IMR-90 (cell line): ENCODE measurements at regions not wholly inside any gene's neighbourhood (a gene's known extent, or its start where the extent isn't known, plus 50 kb on each side); places are given as distances from the start of the nearest gene placed in this dataset.

Experiments
- ATAC-seq: fragments of 200-7000 bp; cut with Tn5 transposase; 2 replicates; pipeline ENCODE4 v1.9.1; 2020; ENCODE audit warnings: low read depth, mild to moderate bottlenecking, moderate library complexity
- BruUV-seq: library from RNA; stranded (reverse); fragments of 400-500 nt; replicated peaks from 2 replicates; lab custom pipeline; 2021; lab: Mats Ljungman, UMichigan
- CTCF ChIA-PET: fragments of 300-600 bp; formaldehyde crosslinking; extraction: SDS; loops from one replicate; lab custom pipeline; 2021; ENCODE audit warnings: antibody characterized with exemption; lab: Yijun Ruan, JAX
- POLR2A ChIA-PET: fragments of 300-600 bp; sonication (Branson Sonifier 250); formaldehyde crosslinking; loops from one replicate; lab custom pipeline; 2022; ENCODE audit warnings: antibody characterized with exemption; ENCODE audit not compliant: unreplicated experiment; lab: Charles Lee
- DNase-seq: peaks from one replicate; pipeline ENCODE4 v3.0.0; 2013
- H2AFZ ChIP-seq: replicated peaks from 2 replicates; pipeline ENCODE3; 2013; ENCODE audit warnings: low read length, mild to moderate bottlenecking; ENCODE audit not compliant: poor library complexity
- H2AK5ac ChIP-seq: 2 replicates; pipeline ENCODE4 v1.6.1; 2013; ENCODE audit warnings: low read depth, low read length, inconsistent platforms
- H2AK9ac ChIP-seq: replicated peaks from 2 replicates; pipeline ENCODE3; 2013; ENCODE audit warnings: mild to moderate bottlenecking, low read depth, low read length, moderate library complexity; ENCODE audit not compliant: poor library complexity
- H2BK120ac ChIP-seq: 2 replicates; pipeline ENCODE4 v1.6.1; 2013; ENCODE audit warnings: low read depth, low read length, inconsistent platforms
- H2BK15ac ChIP-seq: 3 replicates; pipeline ENCODE4 v1.6.1; 2013; ENCODE audit warnings: low read depth, low read length, inconsistent platforms
- H2BK20ac ChIP-seq: 2 replicates; pipeline ENCODE4 v1.6.1; 2013; ENCODE audit warnings: low read depth, mild to moderate bottlenecking, inconsistent platforms, low read length, moderate library complexity
- H2BK5ac ChIP-seq: 2 replicates; pipeline ENCODE4 v1.6.1; 2013; ENCODE audit warnings: mild to moderate bottlenecking, low read depth, low read length, inconsistent platforms; ENCODE audit not compliant: poor library complexity, severe bottlenecking
- H3K14ac ChIP-seq: replicated peaks from 2 replicates; pipeline ENCODE4 v1.6.1; 2013; ENCODE audit warnings: low read depth, low read length, inconsistent platforms
- H3K18ac ChIP-seq: 2 replicates; pipeline ENCODE4 v1.6.1; 2013; ENCODE audit warnings: low read depth, low read length, control low read depth
- H3K23ac ChIP-seq: 2 replicates; pipeline ENCODE4 v1.6.1; 2013; ENCODE audit warnings: low read depth, low read length, inconsistent platforms
- H3K27ac ChIP-seq: 2 replicates; pipeline ENCODE4 v1.5.1; 2013; ENCODE audit warnings: mild to moderate bottlenecking, control low read depth, low read length; ENCODE audit not compliant: insufficient read depth
- H3K27me3 ChIP-seq: 2 replicates; pipeline ENCODE4 v1.6.1; 2013; ENCODE audit warnings: low read length; ENCODE audit not compliant: control insufficient read depth, insufficient read depth
- H3K36me3 ChIP-seq: 2 replicates; pipeline ENCODE4 v1.6.1; 2013; ENCODE audit warnings: low read length, mixed read lengths; ENCODE audit not compliant: control insufficient read depth, insufficient read depth
- H3K4ac ChIP-seq: 2 replicates; pipeline ENCODE4 v1.6.1; 2013; ENCODE audit warnings: low read depth, low read length, inconsistent platforms
- H3K4me1 ChIP-seq: 2 replicates; pipeline ENCODE4 v1.6.1; 2013; ENCODE audit warnings: low read length, mixed read lengths; ENCODE audit not compliant: control insufficient read depth, insufficient read depth
- H3K4me2 ChIP-seq: 2 replicates; pipeline ENCODE4 v1.6.1; 2013; ENCODE audit warnings: low read depth, mild to moderate bottlenecking, control low read depth, low read length, moderate library complexity
- H3K4me3 ChIP-seq: 2 replicates; pipeline ENCODE4 v1.5.1; 2013; ENCODE audit warnings: low read depth, mild to moderate bottlenecking, control low read depth, low read length, moderate library complexity; ENCODE audit not compliant: insufficient read depth
- H3K56ac ChIP-seq: 2 replicates; pipeline ENCODE4 v1.6.1; 2013; ENCODE audit warnings: low read length, inconsistent platforms; ENCODE audit not compliant: insufficient read depth; ENCODE audit errors: extremely low read depth
- H3K79me1 ChIP-seq, 2 experiments: 2 replicates each; pipeline ENCODE4 v1.6.1; 2013; ENCODE audit warnings: low read length in 2 of 2, inconsistent platforms in 1 of 2, low read depth in 1 of 2
- H3K9ac ChIP-seq: 2 replicates; pipeline ENCODE4 v1.6.1; 2013; ENCODE audit warnings: low read depth, low read length, control low read depth
- H3K9me1 ChIP-seq: 2 replicates; pipeline ENCODE4 v1.6.1; 2013; ENCODE audit warnings: low read length, inconsistent platforms; ENCODE audit not compliant: insufficient read depth
- H3K9me3 ChIP-seq: 2 replicates; pipeline ENCODE4 v1.6.1; 2013; ENCODE audit warnings: low read length; ENCODE audit not compliant: control insufficient read depth, insufficient read depth
- H4K20me1 ChIP-seq: 2 replicates; pipeline ENCODE4 v1.6.1; 2013; ENCODE audit warnings: low read length, inconsistent platforms; ENCODE audit not compliant: insufficient read depth
- H4K5ac ChIP-seq: 2 replicates; pipeline ENCODE4 v1.6.1; 2013; ENCODE audit warnings: mild to moderate bottlenecking, low read depth, low read length, control low read depth
- H4K8ac ChIP-seq, 2 experiments: 2 replicates each; pipeline ENCODE4 v1.6.1; 2013; ENCODE audit warnings: low read depth in 2 of 2, low read length in 2 of 2, control low read depth in 1 of 2, inconsistent platforms in 1 of 2
- H4K91ac ChIP-seq: 2 replicates; pipeline ENCODE4 v1.6.1; 2013; ENCODE audit warnings: low read depth, low read length, inconsistent platforms; ENCODE audit not compliant: insufficient read depth
- BHLHE40 ChIP-seq: fragments of 150-350 bp; IDR thresholded peaks from 2 replicates; pipeline ENCODE4 v1.6.1; 2016; ENCODE audit warnings: mild to moderate bottlenecking, low read depth, low read length
- CEBPB ChIP-seq: IDR thresholded peaks from 2 replicates; pipeline ENCODE4 v1.6.1; 2012; ENCODE audit warnings: low read depth, low read length, improper control_type of control experiment
- CHD1 ChIP-seq: IDR thresholded peaks from 2 replicates; pipeline ENCODE4 v1.6.1; 2012; ENCODE audit warnings: low read depth, low read length, improper control_type of control experiment
- ELK1 ChIP-seq: fragments of 150-350 bp; IDR thresholded peaks from 2 replicates; pipeline ENCODE4 v1.6.1; 2016; ENCODE audit warnings: low read depth, mild to moderate bottlenecking, low read length, moderate library complexity, borderline replicate concordance
- FOS ChIP-seq: fragments of 150-350 bp; IDR thresholded peaks from 2 replicates; pipeline ENCODE4 v1.6.1; 2016; ENCODE audit warnings: low read depth, low read length
- MAFK ChIP-seq: IDR thresholded peaks from 2 replicates; pipeline ENCODE4 v1.6.1; 2012; ENCODE audit warnings: low read depth, low read length, improper control_type of control experiment
- MAZ ChIP-seq: IDR thresholded peaks from 2 replicates; pipeline ENCODE4 v1.6.1; 2012; ENCODE audit warnings: low read depth, mild to moderate bottlenecking, low read length, improper control_type of control experiment, moderate library complexity, borderline replicate concordance
- MXI1 ChIP-seq: IDR thresholded peaks from 2 replicates; pipeline ENCODE4 v1.6.1; 2012; ENCODE audit warnings: low read depth, mild to moderate bottlenecking, low read length, moderate library complexity, borderline replicate concordance
- NFE2L2 ChIP-seq: fragments of 150-350 bp; IDR thresholded peaks from 2 replicates; pipeline ENCODE4 v1.6.1; 2016; ENCODE audit warnings: low read depth, mild to moderate bottlenecking, low read length
- POLR2A ChIP-seq: IDR thresholded peaks from 2 replicates; pipeline ENCODE4 v1.6.1; 2012; ENCODE audit warnings: mild to moderate bottlenecking, low read depth, low read length
- RAD21 ChIP-seq: IDR thresholded peaks from 2 replicates; pipeline ENCODE4 v1.6.1; 2012; ENCODE audit warnings: low read length, improper control_type of control experiment
- SMC3 ChIP-seq: fragments of 150-350 bp; IDR thresholded peaks from 2 replicates; pipeline ENCODE4 v1.6.1; 2016; ENCODE audit warnings: low read depth, mild to moderate bottlenecking, antibody characterized with exemption, low read length, moderate library complexity
- WGBS, 2 experiments: methylation state at CpG; one replicate each; pipeline versions ENCODE4 v1.1.5 to v1.1.7; 2013; ENCODE audit warnings: missing lambda C conversion rate in 2 of 2; ENCODE audit not compliant: insufficient read length in 1 of 2; ENCODE audit errors: extremely low coverage in 2 of 2; 5-methylcytosine and 5-hydroxymethylcytosine counted together
- dilution Hi-C: fragments of 300-500 bp; cut with HindIII; formaldehyde crosslinking; loops from one replicate; pipeline ENCODE4 v1.14.3; 2018; ENCODE audit warnings: low sequenced_read_pairs; ENCODE audit not compliant: unreplicated experiment
- in situ Hi-C: fragments of 300-500 bp; cut with MboI; formaldehyde crosslinking; loops from 3 replicates; pipeline ENCODE4 v1.14.3; 2019; ENCODE audit warnings: low sequenced_read_pairs, inconsistent platforms, mixed read lengths
- intact Hi-C: fragments of 100-400 bp; cut with micrococcal nuclease; formaldehyde crosslinking; loops from 2 replicates; pipeline ENCODE4 v1.10.0; 2022
- TF ChIP-seq, protein P1 (sequence below): conservative IDR thresholded peaks from 2 replicates; pipeline ENCODE4 v1.5.1; 2012; ENCODE audit warnings: mild to moderate bottlenecking, low read depth, low read length, improper control_type of control experiment
- TF ChIP-seq, protein P2 (sequence below): fragments of 150-350 bp; IDR thresholded peaks from 2 replicates; pipeline ENCODE4 v1.6.1; 2017; ENCODE audit warnings: mild to moderate bottlenecking, antibody characterized with exemption, low read length, low read depth

DNA sequence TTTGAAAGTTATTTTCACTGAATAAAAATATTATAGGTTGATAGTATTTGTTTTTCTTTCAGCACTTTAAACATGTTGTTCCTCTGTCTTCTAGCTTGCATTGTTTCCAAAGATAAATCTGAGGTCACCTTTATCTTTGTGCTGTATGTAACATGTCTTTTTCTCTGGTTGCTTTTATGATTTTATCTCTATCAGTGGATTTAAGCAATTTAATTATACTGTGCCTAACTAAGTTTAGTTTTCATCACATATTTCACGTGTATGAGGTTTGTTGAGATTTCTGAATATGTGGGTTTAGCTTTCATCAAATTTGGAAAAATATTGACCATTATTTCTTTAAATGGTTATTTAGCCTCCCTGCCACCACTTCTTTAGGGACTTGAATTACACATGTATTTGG lies 214.5 kb downstream of the SNX18 start:
- CTCF ChIA-PET = interaction anchor here (0.5 kb wide), 1 partner anchor 93 kb away, joined by 3 read pairs; no protein-coding TSS in a partner anchor

More for the DNA sequence above, 214.5 kb downstream of the SNX18 start:
- in situ Hi-C loops (loop anchor here (25.0 kb wide), 1 partner anchor 430 kb away; the partner anchor contains the start of genes CDC20B and GPX8), intact Hi-C loops (no loop called here), dilution Hi-C loops (no loop called here)
- no peak overlapping the region for H2AK9ac ChIP-seq
- no peak overlapping the region for H2BK20ac ChIP-seq
- H4K8ac ChIP-seq = no peak overlapping the region
- H4K91ac ChIP-seq = no peak overlapping the region
- no peak overlapping the region for H4K5ac ChIP-seq
- H2AK5ac ChIP-seq = no peak overlapping the region
- H3K14ac ChIP-seq = no peak overlapping the region
- BruUV-seq = no TSS peak
- no peaks in the 10 kb centered on the region for H3K4me1 ChIP-seq
- H3K36me3 ChIP-seq = no peaks in the 10 kb centered on the region
- H3K18ac ChIP-seq = no peak overlapping the region
- ATAC-seq = no peak
- POLR2A ChIA-PET = no interaction called here
- no peak overlapping the region for H3K9ac ChIP-seq
- H3K9me1 ChIP-seq = no peaks in the 10 kb centered on the region; the same call in 1 of the 2 replicates
- no peak for DNase-seq
- no peaks in the 10 kb centered on the region for H4K20me1 ChIP-seq
- no peak overlapping the region for H3K56ac ChIP-seq
- no peak overlapping the region for H2AFZ ChIP-seq
- no peak overlapping the region for H2BK120ac ChIP-seq
- H2BK5ac ChIP-seq = no peak overlapping the region
- H3K4me3 ChIP-seq = no peak overlapping the region
- no peak overlapping the region for H3K4me2 ChIP-seq
- no peak for TF ChIP-seq FOS
- no peak for TF ChIP-seq NFE2L2
- TF ChIP-seq RAD21 = no peak
- no peak for TF ChIP-seq BHLHE40
- TF ChIP-seq, protein P1, sequence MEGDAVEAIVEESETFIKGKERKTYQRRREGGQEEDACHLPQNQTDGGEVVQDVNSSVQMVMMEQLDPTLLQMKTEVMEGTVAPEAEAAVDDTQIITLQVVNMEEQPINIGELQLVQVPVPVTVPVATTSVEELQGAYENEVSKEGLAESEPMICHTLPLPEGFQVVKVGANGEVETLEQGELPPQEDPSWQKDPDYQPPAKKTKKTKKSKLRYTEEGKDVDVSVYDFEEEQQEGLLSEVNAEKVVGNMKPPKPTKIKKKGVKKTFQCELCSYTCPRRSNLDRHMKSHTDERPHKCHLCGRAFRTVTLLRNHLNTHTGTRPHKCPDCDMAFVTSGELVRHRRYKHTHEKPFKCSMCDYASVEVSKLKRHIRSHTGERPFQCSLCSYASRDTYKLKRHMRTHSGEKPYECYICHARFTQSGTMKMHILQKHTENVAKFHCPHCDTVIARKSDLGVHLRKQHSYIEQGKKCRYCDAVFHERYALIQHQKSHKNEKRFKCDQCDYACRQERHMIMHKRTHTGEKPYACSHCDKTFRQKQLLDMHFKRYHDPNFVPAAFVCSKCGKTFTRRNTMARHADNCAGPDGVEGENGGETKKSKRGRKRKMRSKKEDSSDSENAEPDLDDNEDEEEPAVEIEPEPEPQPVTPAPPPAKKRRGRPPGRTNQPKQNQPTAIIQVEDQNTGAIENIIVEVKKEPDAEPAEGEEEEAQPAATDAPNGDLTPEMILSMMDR = no peak
- TF ChIP-seq MAZ = no peak
- TF ChIP-seq SMC3 = no peak
- TF ChIP-seq MXI1 = no peak
- no peak for TF ChIP-seq ELK1
- TF ChIP-seq, protein P2, sequence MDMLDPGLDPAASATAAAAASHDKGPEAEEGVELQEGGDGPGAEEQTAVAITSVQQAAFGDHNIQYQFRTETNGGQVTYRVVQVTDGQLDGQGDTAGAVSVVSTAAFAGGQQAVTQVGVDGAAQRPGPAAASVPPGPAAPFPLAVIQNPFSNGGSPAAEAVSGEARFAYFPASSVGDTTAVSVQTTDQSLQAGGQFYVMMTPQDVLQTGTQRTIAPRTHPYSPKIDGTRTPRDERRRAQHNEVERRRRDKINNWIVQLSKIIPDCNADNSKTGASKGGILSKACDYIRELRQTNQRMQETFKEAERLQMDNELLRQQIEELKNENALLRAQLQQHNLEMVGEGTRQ = no peak
- TF ChIP-seq MAFK = no peak
- no peak for TF ChIP-seq CEBPB
- no peak for TF ChIP-seq CHD1
- TF ChIP-seq POLR2A = no peak
- H3K27ac ChIP-seq = no peak overlapping the region
- H3K27me3 ChIP-seq = no peaks in the 10 kb centered on the region
- H2BK15ac ChIP-seq = no peak overlapping the region
- no peak overlapping the region for H3K23ac ChIP-seq
- H3K9me3 ChIP-seq = no peaks in the 10 kb centered on the region
- WGBS, 2 experiments = no CpG with 5 or more reads among the region's 1 CpG
- H3K79me1 ChIP-seq = 0 out of 4 replicates have a peak, but pooled peaks cover 0 to 6% of the 10 kb centered on the region in 2 experiments
- no peak overlapping the region for H3K4ac ChIP-seq
